ENCODE measurements at regions not wholly inside any gene's neighbourhood (a gene's known extent, or its start where the extent isn't known, plus 50 kb on each side); places are given as distances from the start of the nearest gene placed in this dataset.
"Not testable (repeated sequence)": the region's sequence is repeated elsewhere in the genome, so short reads cannot be mapped to it uniquely, and the experiment has no call there.

- H3K27ac Mint-ChIP-seq; H3K27me3 Mint-ChIP-seq (ENCODE audit: low read depth); intact Hi-C loops (cut with micrococcal nuclease); H3K4me1 Mint-ChIP-seq (ENCODE audit: low read depth); DNase-seq (ENCODE audit: low spot score); H3K4me3 Mint-ChIP-seq (ENCODE audit: low read depth); H3K36me3 Mint-ChIP-seq (ENCODE audit: low read depth): not testable (repeated sequence)
- peaks cover 37% of the 10 kb centered on the region for H3K9me3 Mint-ChIP-seq
These were observed 1235.4 kb downstream of the CNTNAP5 start for GRCh38 chr2:125260366-125260930.

- Mint-ChIP-seq H3K36me3 (ENCODE audit: low read depth) (no peaks in the 10 kb centered on the region), H3K9me3 (peaks cover 36% of the 10 kb centered on the region), H3K27me3 (ENCODE audit: low read depth) (no peaks in the 10 kb centered on the region), H3K4me1 (ENCODE audit: low read depth) (no peaks in the 10 kb centered on the region), H3K4me3 (ENCODE audit: low read depth) (no peak overlapping the region), H3K27ac (no peak overlapping the region)
- no peak for DNase-seq (ENCODE audit: low spot score)
- intact Hi-C loops (cut with micrococcal nuclease): no loop called here
These were observed 1239.4 kb downstream of the CNTNAP5 start for GRCh38 chr2:125264453-125264852.

- Mint-ChIP-seq H3K27me3 (ENCODE audit: low read depth) (no peaks in the 10 kb centered on the region), H3K36me3 (ENCODE audit: low read depth) (no peaks in the 10 kb centered on the region), H3K27ac (no peak overlapping the region), H3K9me3 (peaks cover 21% of the 10 kb centered on the region), H3K4me1 (ENCODE audit: low read depth) (no peaks in the 10 kb centered on the region), H3K4me3 (ENCODE audit: low read depth) (no peak overlapping the region)
- DNase-seq (ENCODE audit: low spot score): no peak
- intact Hi-C loops (cut with micrococcal nuclease): no loop called here
These were observed 1242.6 kb downstream of the CNTNAP5 start for GRCh38 chr2:125267683-125268082.

GRCh38 chr2:125272651-125273050 is 1247.6 kb downstream of the CNTNAP5 start:
- Mint-ChIP-seq H3K9me3 (peaks cover 20% of the 10 kb centered on the region), H3K36me3 (ENCODE audit: low read depth) (no peaks in the 10 kb centered on the region), H3K4me1 (ENCODE audit: low read depth) (no peaks in the 10 kb centered on the region), H3K4me3 (ENCODE audit: low read depth) (no peak overlapping the region), H3K27ac (no peak overlapping the region), H3K27me3 (ENCODE audit: low read depth) (no peaks in the 10 kb centered on the region)
- intact Hi-C loops (cut with micrococcal nuclease): no loop called here
- no peak for DNase-seq (ENCODE audit: low spot score)

- H3K4me1 Mint-ChIP-seq (ENCODE audit: low read depth): no peaks in the 10 kb centered on the region
- H3K36me3 Mint-ChIP-seq (ENCODE audit: low read depth): no peaks in the 10 kb centered on the region
- H3K4me3 Mint-ChIP-seq (ENCODE audit: low read depth): no peak overlapping the region
- H3K27me3 Mint-ChIP-seq (ENCODE audit: low read depth): no peaks in the 10 kb centered on the region
- DNase-seq (ENCODE audit: low spot score): no peak
- H3K9me3 Mint-ChIP-seq: peaks cover 20% of the 10 kb centered on the region
- intact Hi-C loops (cut with micrococcal nuclease): no loop called here
- no peak overlapping the region for H3K27ac Mint-ChIP-seq
These were observed 1249.6 kb downstream of the CNTNAP5 start for GRCh38 chr2:125274718-125275117.

GRCh38 chr2:125280265-125280664 is 1255.2 kb downstream of the CNTNAP5 start:
- no peak overlapping the region for H3K27ac Mint-ChIP-seq
- no peak for DNase-seq (ENCODE audit: low spot score)
- H3K4me3 Mint-ChIP-seq (ENCODE audit: low read depth): no peak overlapping the region
- no peaks in the 10 kb centered on the region for H3K4me1 Mint-ChIP-seq (ENCODE audit: low read depth)
- H3K9me3 Mint-ChIP-seq: peaks cover 18% of the 10 kb centered on the region
- no peaks in the 10 kb centered on the region for H3K27me3 Mint-ChIP-seq (ENCODE audit: low read depth)
- intact Hi-C loops (cut with micrococcal nuclease): no loop called here
- no peaks in the 10 kb centered on the region for H3K36me3 Mint-ChIP-seq (ENCODE audit: low read depth)

- no peak overlapping the region for H3K27ac Mint-ChIP-seq
- H3K36me3 Mint-ChIP-seq (ENCODE audit: low read depth): no peaks in the 10 kb centered on the region
- H3K9me3 Mint-ChIP-seq: peaks cover 12% of the 10 kb centered on the region
- H3K27me3 Mint-ChIP-seq (ENCODE audit: low read depth): no peaks in the 10 kb centered on the region
- intact Hi-C loops (cut with micrococcal nuclease): no loop called here
- H3K4me1 Mint-ChIP-seq (ENCODE audit: low read depth): no peaks in the 10 kb centered on the region
- DNase-seq (ENCODE audit: low spot score): no peak
- no peak overlapping the region for H3K4me3 Mint-ChIP-seq (ENCODE audit: low read depth)
These were observed 1256.2 kb downstream of the CNTNAP5 start for GRCh38 chr2:125281242-125281641.

GRCh38 chr2:125296742-125297141 is 1271.7 kb downstream of the CNTNAP5 start:
- DNase-seq (ENCODE audit: low spot score): no peak
- Mint-ChIP-seq H3K4me3 (ENCODE audit: low read depth) (no peak overlapping the region), H3K27ac (no peak overlapping the region), H3K4me1 (ENCODE audit: low read depth) (no peaks in the 10 kb centered on the region), H3K36me3 (ENCODE audit: low read depth) (no peaks in the 10 kb centered on the region), H3K9me3 (peaks cover 29% of the 10 kb centered on the region), H3K27me3 (ENCODE audit: low read depth) (no peaks in the 10 kb centered on the region)
- intact Hi-C loops (cut with micrococcal nuclease): no loop called here

- intact Hi-C loops (cut with micrococcal nuclease): no loop called here
- H3K27me3 Mint-ChIP-seq (ENCODE audit: low read depth): no peaks in the 10 kb centered on the region
- no peak overlapping the region for H3K4me3 Mint-ChIP-seq (ENCODE audit: low read depth)
- H3K9me3 Mint-ChIP-seq: peaks cover 16% of the 10 kb centered on the region
- no peaks in the 10 kb centered on the region for H3K4me1 Mint-ChIP-seq (ENCODE audit: low read depth)
- DNase-seq (ENCODE audit: low spot score): no peak
- no peak overlapping the region for H3K27ac Mint-ChIP-seq
- no peaks in the 10 kb centered on the region for H3K36me3 Mint-ChIP-seq (ENCODE audit: low read depth)
These were observed 1285.7 kb downstream of the CNTNAP5 start for GRCh38 chr2:125310657-125311364.

GRCh38 chr2:125312342-125312741 is 1287.3 kb downstream of the CNTNAP5 start:
- intact Hi-C loops (cut with micrococcal nuclease): no loop called here
- Mint-ChIP-seq H3K4me1 (ENCODE audit: low read depth) (no peaks in the 10 kb centered on the region), H3K36me3 (ENCODE audit: low read depth) (no peaks in the 10 kb centered on the region), H3K27ac (no peak overlapping the region), H3K9me3 (peaks cover 21% of the 10 kb centered on the region), H3K4me3 (ENCODE audit: low read depth) (no peak overlapping the region), H3K27me3 (ENCODE audit: low read depth) (no peaks in the 10 kb centered on the region)
- DNase-seq (ENCODE audit: low spot score): no peak

GRCh38 chr2:125313806-125314205 is 1288.7 kb downstream of the CNTNAP5 start:
- H3K4me3 Mint-ChIP-seq (ENCODE audit: low read depth): no peak overlapping the region
- H3K4me1 Mint-ChIP-seq (ENCODE audit: low read depth): no peaks in the 10 kb centered on the region

GRCh38 chr2:125318740-125319139 is 1293.7 kb downstream of the CNTNAP5 start:
- no peak overlapping the region for H3K4me3 Mint-ChIP-seq (ENCODE audit: low read depth)
- H3K27me3 Mint-ChIP-seq (ENCODE audit: low read depth): no peaks in the 10 kb centered on the region
- no peak for DNase-seq (ENCODE audit: low spot score)
- no peaks in the 10 kb centered on the region for H3K36me3 Mint-ChIP-seq (ENCODE audit: low read depth)
- intact Hi-C loops (cut with micrococcal nuclease): no loop called here
- no peak overlapping the region for H3K27ac Mint-ChIP-seq
- no peaks in the 10 kb centered on the region for H3K4me1 Mint-ChIP-seq (ENCODE audit: low read depth)
- peaks cover 36% of the 10 kb centered on the region for H3K9me3 Mint-ChIP-seq

More at GRCh38 chr2:125313806-125314205, 1288.7 kb downstream of the CNTNAP5 start:
- no peaks in the 10 kb centered on the region for H3K27me3 Mint-ChIP-seq (ENCODE audit: low read depth)
- intact Hi-C loops (cut with micrococcal nuclease): no loop called here
- no peaks in the 10 kb centered on the region for H3K36me3 Mint-ChIP-seq (ENCODE audit: low read depth)
- DNase-seq (ENCODE audit: low spot score): no peak
- no peak overlapping the region for H3K27ac Mint-ChIP-seq
- peaks cover 27% of the 10 kb centered on the region for H3K9me3 Mint-ChIP-seq

GRCh38 chr2:125324273-125324672 is 1299.2 kb downstream of the CNTNAP5 start:
- intact Hi-C loops (cut with micrococcal nuclease): no loop called here

More at GRCh38 chr2:125324273-125324672, 1299.2 kb downstream of the CNTNAP5 start:
- Mint-ChIP-seq H3K4me1 (ENCODE audit: low read depth) (no peaks in the 10 kb centered on the region), H3K27me3 (ENCODE audit: low read depth) (no peaks in the 10 kb centered on the region), H3K9me3 (peaks cover 22% of the 10 kb centered on the region), H3K36me3 (ENCODE audit: low read depth) (no peaks in the 10 kb centered on the region), H3K4me3 (ENCODE audit: low read depth) (no peak overlapping the region), H3K27ac (no peak overlapping the region)
- DNase-seq (ENCODE audit: low spot score): no peak
